HG03139 (cell line): ENCODE measurements at regions not wholly inside any gene's neighbourhood (a gene's known extent, or its start where the extent isn't known, plus 50 kb on each side); places are given as distances from the start of the nearest gene placed in this dataset.

Source experiments
- ATAC-seq: cut with Tn5 transposase; IDR thresholded peaks from one replicate; pipeline ENCODE4 v1.9.1; 2021; ENCODE audit not compliant: unreplicated experiment

- ATAC-seq = no peak
Observed at GRCh38 chr2:20539776-20540586, 93.1 kb downstream of the RHOB start.

DNA sequence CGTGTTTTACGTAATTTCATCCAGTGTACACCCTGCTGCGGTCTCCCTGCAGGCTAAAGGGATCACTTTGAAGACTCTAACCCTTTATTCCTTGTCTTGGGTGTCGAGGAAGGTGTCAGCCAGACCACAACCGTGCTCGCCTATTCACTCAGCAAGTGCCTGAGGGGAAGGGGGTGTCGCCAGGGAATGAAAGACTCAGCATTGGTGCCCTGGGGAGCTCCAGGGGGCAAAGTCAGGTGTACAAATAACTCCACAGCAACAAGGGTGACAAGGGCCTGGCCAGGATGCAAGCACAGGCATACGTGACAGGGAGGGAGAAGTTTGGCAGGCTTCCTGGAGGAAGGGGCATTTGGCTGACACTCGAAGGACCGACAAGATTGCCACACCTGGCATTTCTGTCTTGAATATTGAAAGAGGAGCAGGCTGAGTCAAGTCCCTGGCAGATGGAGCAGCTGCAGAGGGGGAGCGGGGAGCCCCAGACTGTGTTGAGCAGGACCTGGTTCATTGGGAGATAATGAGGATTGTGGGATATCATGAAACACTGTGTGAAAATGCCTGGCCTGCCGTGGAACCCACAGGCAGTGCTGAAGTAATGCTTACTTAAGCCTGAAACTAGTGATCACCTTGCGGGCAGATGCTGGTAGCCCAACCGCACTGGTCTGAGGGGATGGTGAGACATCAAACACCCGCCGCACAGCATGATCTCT, 93.9 kb downstream of the RHOB start:
- ATAC-seq = no peak

- ATAC-seq = no peak
Observed at GRCh38 chr2:20541294-20541640, 94.4 kb downstream of the RHOB start.

DNA sequence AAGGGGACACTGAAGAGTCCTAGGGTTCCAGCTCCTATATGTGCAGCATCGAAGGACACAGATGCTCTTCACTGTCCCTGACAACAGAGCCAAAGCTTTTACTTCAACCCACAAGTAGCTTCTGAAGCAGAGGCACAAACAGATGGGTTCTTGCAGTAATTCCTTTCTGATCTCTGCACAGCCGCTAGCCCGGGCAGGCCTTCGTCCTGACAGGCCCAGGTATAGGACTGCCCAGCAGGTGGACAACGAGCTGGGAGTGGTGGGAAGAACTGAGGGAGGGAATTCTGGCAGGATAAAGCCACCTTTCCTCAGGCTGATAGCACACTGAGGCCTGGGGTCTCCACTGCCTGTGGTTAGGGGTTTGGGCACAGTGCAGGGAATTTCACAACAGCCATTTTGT, 94.8 kb downstream of the RHOB start:
- no peak for ATAC-seq

DNA sequence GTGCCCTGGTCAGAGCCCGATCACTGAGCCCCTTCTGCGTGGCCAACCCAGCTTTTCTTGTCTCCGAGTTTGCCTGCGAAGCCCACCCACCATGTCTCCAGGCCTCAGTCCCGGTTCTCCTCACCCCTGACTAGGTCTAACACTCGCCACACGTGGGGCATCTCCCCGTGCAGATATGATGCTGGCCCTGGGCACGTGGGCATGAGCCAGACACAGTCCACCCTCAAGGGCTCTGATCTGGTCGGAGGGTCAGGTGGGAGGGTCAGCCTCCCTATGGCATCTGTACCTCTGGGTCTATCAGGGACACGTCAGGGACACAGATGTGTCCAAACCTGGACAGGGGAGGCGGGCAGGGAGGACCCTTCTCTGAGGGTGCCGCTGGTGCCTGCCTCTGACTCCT, 95.4 kb downstream of the RHOB start:
- no peak for ATAC-seq

GRCh38 chr2:20542746-20543468, 96.0 kb downstream of the RHOB start:
- no peak for ATAC-seq

DNA sequence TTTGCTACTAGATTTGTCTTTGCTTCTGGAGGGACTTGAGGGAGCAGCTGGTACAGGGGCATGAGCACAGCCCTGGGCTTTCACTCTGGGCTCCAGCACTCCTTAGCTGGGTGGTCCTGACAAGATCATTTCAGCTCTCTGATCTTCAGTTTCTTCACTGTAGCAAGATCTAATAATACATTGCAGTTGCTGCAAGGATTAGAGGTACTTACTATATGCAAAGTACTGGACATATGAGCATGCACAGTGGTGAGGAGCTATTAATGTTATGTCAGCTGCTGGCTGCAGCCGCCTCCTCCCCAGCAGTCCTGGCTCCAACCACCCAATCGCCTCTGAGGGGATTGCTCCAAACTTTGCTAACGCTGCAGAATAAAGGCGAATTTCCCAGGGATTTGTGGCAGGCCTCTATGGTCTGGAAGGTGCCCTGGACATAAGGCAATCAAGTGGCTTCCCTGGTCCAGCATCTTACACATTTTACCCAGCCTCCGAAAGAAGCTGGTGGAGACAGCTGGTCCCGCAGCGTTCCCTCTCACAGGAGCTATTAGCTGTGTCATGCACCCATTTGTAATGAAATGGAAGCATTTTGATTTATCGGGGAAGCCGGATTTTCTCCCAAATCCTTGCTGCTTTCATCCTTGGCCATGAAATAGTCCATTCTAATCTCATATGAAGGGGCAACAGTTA, 96.7 kb downstream of the RHOB start:
- ATAC-seq = no peak

DNA sequence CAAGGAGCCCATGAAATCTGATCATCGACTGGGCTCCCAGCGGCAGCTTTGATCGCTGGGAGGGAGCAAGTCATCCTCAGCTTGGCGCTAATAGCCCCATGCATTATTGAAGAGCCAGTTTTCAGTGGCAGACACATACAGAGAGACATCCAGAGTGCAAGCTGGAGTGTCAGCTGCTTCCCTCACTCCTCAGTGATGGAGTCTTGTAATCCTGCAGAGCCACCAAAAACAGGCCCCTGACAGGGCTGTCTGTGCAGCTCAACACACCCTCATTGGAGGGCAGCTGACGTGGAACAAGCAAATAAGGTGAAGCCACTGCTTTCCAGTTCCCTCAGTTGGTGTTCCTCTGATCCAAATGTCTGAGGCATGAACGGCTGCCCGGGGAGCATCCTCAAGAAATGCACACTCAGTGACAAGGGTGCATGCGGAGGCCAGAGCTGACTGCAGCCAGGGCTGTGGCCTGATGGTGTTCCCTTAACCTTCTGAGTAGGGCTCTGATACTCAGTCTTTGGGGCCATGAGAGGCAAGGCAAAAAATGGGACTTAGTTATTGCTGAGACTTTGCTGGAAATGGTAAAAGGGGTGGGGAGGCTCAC, 97.4 kb downstream of the RHOB start:
- no peak for ATAC-seq

- no peak for ATAC-seq
Observed at GRCh38 chr2:20549144-20549543, 101.8 kb downstream of the HS1BP3 start.

- no peak for ATAC-seq
Observed at GRCh38 chr2:20549691-20550348, 101.1 kb downstream of the HS1BP3 start.

- no peak for ATAC-seq
Observed at GRCh38 chr2:20551260-20551944, 99.5 kb downstream of the HS1BP3 start.

DNA sequence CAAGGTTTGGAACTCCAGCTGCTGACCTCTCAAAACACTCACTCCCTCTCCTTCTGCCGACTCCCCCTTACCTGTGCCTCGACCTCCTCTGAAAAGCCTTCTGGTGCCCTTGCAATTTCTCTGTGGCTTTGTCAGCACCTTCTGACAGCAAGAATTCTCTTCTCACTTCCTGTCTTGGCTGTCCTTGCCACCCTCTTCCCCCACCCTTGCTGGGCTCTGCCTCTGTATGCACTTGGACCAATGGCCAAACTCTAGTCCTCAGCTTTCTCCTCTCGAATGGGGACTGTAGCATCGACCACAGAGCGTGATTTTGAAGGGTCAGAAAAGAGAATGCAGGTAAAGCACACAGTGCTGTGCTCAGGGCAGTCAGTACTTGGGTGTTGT, 99.0 kb downstream of the HS1BP3 start:
- no peak for ATAC-seq

GRCh38 chr2:20552847-20553246, 98.1 kb downstream of the HS1BP3 start:
- ATAC-seq = no peak

GRCh38 chr2:20553580-20553979, 97.3 kb downstream of the HS1BP3 start:
- ATAC-seq = no peak

DNA sequence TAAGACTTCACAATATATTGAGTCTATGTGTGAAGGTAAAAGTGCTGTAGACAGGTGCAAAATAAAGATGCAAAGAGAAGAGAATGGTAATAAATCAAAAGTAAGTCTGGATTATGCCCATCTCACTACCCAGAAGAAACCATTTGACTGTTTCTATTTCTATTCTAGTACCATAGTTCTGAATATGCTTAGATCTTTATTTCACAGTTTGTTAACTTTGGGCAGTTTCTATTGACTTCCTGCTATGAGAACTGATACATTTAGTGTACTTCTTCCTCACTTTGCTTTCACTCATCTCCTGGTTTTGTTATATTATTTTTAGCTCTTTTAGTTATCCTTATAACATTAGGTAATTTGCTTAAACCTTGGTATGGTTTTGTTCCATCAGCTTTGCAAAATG, 94.9 kb downstream of the HS1BP3 start:
- ATAC-seq = no peak

DNA sequence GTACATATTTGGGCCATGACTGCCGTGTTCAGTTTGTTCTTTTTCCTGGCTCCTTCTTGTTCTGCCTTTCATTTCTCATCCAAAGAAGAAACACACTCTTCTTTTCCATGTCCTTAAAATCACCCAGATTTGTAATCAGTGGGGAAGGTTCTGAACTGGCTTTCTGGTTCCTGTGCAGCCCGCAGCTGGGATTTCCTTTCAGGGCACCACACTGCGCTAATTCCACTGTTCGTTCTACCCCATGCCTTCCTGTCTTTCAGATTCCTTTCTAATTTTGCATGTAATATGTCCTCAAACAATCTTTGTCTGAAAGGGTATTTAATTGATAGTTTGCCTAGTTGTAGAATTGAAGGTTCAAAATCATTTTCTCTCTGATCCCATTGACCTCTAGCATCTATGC, 94.1 kb downstream of the HS1BP3 start:
- ATAC-seq = no peak

- no peak for ATAC-seq
Observed at GRCh38 chr2:20557226-20557625, 93.7 kb downstream of the HS1BP3 start.

DNA sequence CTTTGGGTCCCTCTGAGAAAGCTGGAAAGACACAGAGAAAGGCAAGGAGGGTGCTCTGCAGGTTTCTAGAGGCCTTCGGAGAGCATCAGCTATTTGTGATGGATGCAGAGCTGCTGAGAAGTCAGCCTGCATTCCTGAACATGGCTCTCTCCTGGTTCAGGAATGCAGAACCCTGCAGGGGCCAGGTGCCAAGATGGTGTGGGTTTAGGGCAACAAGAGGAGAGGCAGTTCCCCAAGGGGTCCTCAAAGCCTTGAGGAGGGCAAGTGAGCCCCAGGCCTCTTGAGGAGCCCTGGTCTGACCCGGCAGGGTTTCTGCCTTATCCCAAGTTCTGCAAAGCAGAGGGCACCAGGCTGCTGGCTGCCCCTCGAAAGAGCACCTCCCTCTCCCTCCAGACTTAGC, 93.3 kb downstream of the HS1BP3 start:
- ATAC-seq = no peak

DNA sequence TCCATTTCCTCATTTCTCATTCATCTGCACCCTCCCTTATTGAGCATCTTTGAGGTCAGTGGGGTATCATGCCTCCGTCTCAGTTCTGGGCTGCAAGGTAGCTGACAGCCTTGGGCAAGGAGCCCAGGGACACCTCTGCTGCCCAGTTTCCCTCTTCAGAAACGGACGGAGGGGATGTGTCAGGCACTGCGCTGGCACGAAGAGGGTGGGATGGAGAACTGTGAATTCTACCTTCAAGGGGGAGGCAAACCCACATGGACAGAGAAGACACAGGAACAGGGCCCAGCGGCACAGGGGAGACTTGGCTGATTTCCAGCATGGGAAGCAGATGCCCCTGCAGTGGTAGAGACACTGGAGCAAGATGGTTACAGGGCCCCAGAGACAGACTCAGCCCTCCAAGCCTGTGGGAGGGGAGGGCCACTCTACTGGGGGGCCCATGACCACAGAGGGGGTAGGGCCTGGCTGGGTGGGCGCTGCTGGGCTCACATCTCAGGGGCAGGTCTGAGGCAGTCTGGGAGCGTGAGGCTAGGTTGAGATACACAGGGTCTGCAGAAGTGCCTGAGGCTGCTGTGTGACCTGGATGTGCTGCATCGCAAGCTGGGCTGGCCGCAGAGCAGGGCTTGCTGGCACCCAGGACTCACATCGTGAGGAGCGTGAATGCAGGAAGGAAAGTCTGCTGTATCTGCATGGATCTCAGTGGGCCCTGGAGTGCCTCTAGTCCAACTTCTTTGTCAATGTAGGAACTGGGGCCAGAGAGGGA, 92.3 kb downstream of the HS1BP3 start:
- ATAC-seq = no peak
